MM.1S (cell line): ENCODE measurements at regions not wholly inside any gene's neighbourhood (a gene's known extent, or its start where the extent isn't known, plus 50 kb on each side); places are given as distances from the start of the nearest gene placed in this dataset.

ENCODE experiments used
- DNase-seq: peaks from one replicate; pipeline ENCODE4 v3.0.0-alpha.2; 2015
- H2AFZ ChIP-seq: fragments of 300-600 bp; sonication (generic); 2 replicates; pipeline ENCODE4 v1.6.0; 2016; ENCODE audit warnings: antibody characterized with exemption, low read length
- H3F3A ChIP-seq: fragments of 300-600 bp; sonication (generic); 2 replicates; pipeline ENCODE4 v1.6.1; 2016; ENCODE audit warnings: mild to moderate bottlenecking, antibody characterized with exemption, low read length, moderate library complexity, mixed read lengths; ENCODE audit not compliant: insufficient read depth
- H3K27ac ChIP-seq: fragments of 300-600 bp; sonication (generic); 2 replicates; pipeline ENCODE4 v1.5.1; 2016; ENCODE audit warnings: mild to moderate bottlenecking, low read length
- H3K27me3 ChIP-seq: fragments of 300-600 bp; sonication (generic); replicated peaks from 2 replicates; pipeline ENCODE4 v1.6.0; 2016; ENCODE audit warnings: low read length; ENCODE audit not compliant: insufficient read depth
- H3K36me3 ChIP-seq: fragments of 300-600 bp; sonication (generic); replicated peaks from 2 replicates; pipeline ENCODE4 v1.6.1; 2016; ENCODE audit warnings: mild to moderate bottlenecking, low read length, mixed read lengths; ENCODE audit not compliant: insufficient read depth
- H3K4me1 ChIP-seq: fragments of 300-600 bp; sonication (generic); 2 replicates; pipeline ENCODE4 v1.6.1; 2016; ENCODE audit warnings: low read length, mixed read lengths
- H3K4me2 ChIP-seq: fragments of 300-600 bp; sonication (generic); 2 replicates; pipeline ENCODE4 v1.6.0; 2016; ENCODE audit warnings: low read depth, low read length
- H3K4me3 ChIP-seq: fragments of 300-600 bp; sonication (generic); 2 replicates; pipeline ENCODE4 v1.5.1; 2016; ENCODE audit warnings: low read length, mixed read lengths
- H3K79me2 ChIP-seq: fragments of 300-600 bp; sonication (generic); 2 replicates; pipeline ENCODE4 v1.6.1; 2016; ENCODE audit warnings: mixed run types, low read length, mixed read lengths
- H3K9ac ChIP-seq: fragments of 300-600 bp; sonication (generic); 2 replicates; pipeline ENCODE4 v1.6.1; 2016; ENCODE audit warnings: low read length, mixed read lengths
- H3K9me2 ChIP-seq: fragments of 300-600 bp; sonication (generic); replicated peaks from 2 replicates; pipeline ENCODE4 v1.6.1; 2016; ENCODE audit warnings: mild to moderate bottlenecking, low read length, mixed read lengths; ENCODE audit not compliant: insufficient read depth
- H3K9me3 ChIP-seq: fragments of 300-600 bp; sonication (generic); replicated peaks from 2 replicates; pipeline ENCODE4 v1.6.1; 2016; ENCODE audit warnings: mild to moderate bottlenecking, low read length, mixed read lengths; ENCODE audit not compliant: insufficient read depth
- H4K20me1 ChIP-seq: fragments of 300-600 bp; sonication (generic); 2 replicates; pipeline ENCODE4 v1.6.1; 2016; ENCODE audit warnings: mild to moderate bottlenecking, low read length, moderate library complexity, mixed read lengths; ENCODE audit not compliant: insufficient read depth
- EZH2 ChIP-seq: fragments of 300-600 bp; sonication (generic); optimal IDR thresholded peaks from 2 replicates; pipeline ENCODE3; 2017; ENCODE audit warnings: low read depth, mild to moderate bottlenecking, antibody characterized with exemption, low read length, mixed read lengths
- EZH2phosphoT487 ChIP-seq: fragments of 300-600 bp; sonication (generic); IDR thresholded peaks from 2 replicates; pipeline ENCODE4 v1.6.1; 2018; ENCODE audit warnings: antibody characterized with exemption, low read length
- TF ChIP-seq, protein P1 (sequence below): fragments of 300-600 bp; sonication (generic); IDR thresholded peaks from 2 replicates; pipeline ENCODE4 v1.5.1; 2016; ENCODE audit warnings: antibody characterized with exemption, low read length, mixed read lengths

- Histone ChIP-seq H4K20me1 (no peaks in the 10 kb centered on the region), H3K9me3 (no peaks in the 10 kb centered on the region), H3K79me2 (no peaks in the 10 kb centered on the region), H3K4me2 (no peak overlapping the region), H3K27me3 (no peaks in the 10 kb centered on the region), H3K4me1 (no peaks in the 10 kb centered on the region), H3K9me2 (no peaks in the 10 kb centered on the region), H3K4me3 (no peak overlapping the region), H3K27ac (no peak overlapping the region), H3F3A (no peaks in the 10 kb centered on the region), H2AFZ (no peak overlapping the region), H3K36me3 (no peaks in the 10 kb centered on the region), H3K9ac (no peak overlapping the region)
- no peak for DNase-seq
- no peak for TF ChIP-seq EZH2phosphoT487
- TF ChIP-seq EZH2: no peak
- TF ChIP-seq, protein P1, sequence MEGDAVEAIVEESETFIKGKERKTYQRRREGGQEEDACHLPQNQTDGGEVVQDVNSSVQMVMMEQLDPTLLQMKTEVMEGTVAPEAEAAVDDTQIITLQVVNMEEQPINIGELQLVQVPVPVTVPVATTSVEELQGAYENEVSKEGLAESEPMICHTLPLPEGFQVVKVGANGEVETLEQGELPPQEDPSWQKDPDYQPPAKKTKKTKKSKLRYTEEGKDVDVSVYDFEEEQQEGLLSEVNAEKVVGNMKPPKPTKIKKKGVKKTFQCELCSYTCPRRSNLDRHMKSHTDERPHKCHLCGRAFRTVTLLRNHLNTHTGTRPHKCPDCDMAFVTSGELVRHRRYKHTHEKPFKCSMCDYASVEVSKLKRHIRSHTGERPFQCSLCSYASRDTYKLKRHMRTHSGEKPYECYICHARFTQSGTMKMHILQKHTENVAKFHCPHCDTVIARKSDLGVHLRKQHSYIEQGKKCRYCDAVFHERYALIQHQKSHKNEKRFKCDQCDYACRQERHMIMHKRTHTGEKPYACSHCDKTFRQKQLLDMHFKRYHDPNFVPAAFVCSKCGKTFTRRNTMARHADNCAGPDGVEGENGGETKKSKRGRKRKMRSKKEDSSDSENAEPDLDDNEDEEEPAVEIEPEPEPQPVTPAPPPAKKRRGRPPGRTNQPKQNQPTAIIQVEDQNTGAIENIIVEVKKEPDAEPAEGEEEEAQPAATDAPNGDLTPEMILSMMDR: no peak
These were observed 196.7 kb downstream of the TTC6 start for GRCh38 chr14:37792124-37792523.

DNA sequence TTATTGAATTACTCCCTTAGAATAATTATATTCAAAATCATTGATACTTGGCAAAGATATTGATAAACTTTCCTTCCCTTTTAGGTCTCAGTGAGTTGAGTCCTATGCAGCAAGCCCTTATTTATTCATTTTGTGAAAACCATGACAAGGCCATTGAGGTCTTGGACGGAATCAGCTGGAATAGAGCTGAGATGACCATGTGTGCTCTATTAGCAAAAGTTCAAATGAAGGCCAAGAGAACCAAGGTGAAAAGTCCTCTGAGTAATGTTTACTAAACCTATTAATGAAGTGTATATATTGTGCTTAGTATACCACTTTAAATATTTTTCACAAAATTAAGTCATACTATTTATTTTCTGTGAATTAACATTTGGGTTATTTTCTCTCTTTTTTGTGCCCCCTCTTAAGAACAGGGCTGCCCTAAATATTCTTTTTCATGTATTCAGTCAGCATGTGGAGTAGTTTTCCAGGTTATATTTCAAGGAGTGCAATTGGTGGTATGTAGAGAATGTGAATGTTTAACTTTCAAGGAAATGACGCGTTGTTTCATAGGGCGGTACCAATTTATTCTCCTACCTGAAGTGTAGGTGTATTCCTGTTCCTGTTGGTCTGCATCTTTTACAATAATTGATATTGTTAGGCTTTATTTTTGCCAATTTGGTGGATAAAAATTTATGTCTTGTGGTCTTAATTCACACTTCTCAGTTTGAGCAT is 201.4 kb downstream of the TTC6 start:
- no peak for DNase-seq
- Histone ChIP-seq H3K4me2 (no peak overlapping the region), H4K20me1 (no peaks in the 10 kb centered on the region), H3K9ac (no peak overlapping the region), H3K36me3 (no peaks in the 10 kb centered on the region), H3K9me2 (no peaks in the 10 kb centered on the region), H3K27ac (no peak overlapping the region), H2AFZ (no peak overlapping the region), H3K79me2 (no peaks in the 10 kb centered on the region), H3F3A (no peaks in the 10 kb centered on the region), H3K4me3 (no peak overlapping the region), H3K4me1 (no peaks in the 10 kb centered on the region), H3K27me3 (no peaks in the 10 kb centered on the region), H3K9me3 (no peaks in the 10 kb centered on the region)
- TF ChIP-seq EZH2: no peak
- TF ChIP-seq, protein P1: no peak
- TF ChIP-seq EZH2phosphoT487: no peak

DNA sequence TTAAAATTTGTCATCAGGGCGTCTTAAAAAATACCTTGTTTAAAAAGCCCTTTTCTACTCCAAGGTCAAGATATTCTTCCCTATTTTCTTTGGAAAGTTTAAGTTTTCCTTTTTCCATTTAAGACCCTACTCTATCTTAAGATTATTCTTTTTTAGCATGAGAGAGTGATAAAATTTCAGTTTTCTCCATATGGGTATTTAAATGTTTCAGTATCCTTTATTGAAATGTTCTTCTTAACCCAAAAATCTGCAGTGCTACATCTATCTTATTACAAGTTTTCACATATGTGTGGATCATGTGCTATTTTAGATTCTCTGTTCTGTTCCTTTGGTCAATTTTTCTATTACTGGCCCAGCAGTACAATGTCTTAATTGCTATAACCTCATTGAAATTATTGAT is 202.2 kb downstream of the TTC6 start:
- TF ChIP-seq EZH2phosphoT487: no peak
- no peak for TF ChIP-seq EZH2
- TF ChIP-seq, protein P1: no peak
- no peak overlapping the region for H3K27ac ChIP-seq

More for the DNA sequence above, 202.2 kb downstream of the TTC6 start:
- H3K79me2 ChIP-seq: no peaks in the 10 kb centered on the region
- no peaks in the 10 kb centered on the region for H3K4me1 ChIP-seq
- no peaks in the 10 kb centered on the region for H3K27me3 ChIP-seq
- no peaks in the 10 kb centered on the region for H3K9me2 ChIP-seq
- no peaks in the 10 kb centered on the region for H3K36me3 ChIP-seq
- H3K4me3 ChIP-seq: no peak overlapping the region
- no peaks in the 10 kb centered on the region for H4K20me1 ChIP-seq
- DNase-seq: no peak
- no peaks in the 10 kb centered on the region for H3F3A ChIP-seq
- H3K9ac ChIP-seq: no peak overlapping the region
- no peak overlapping the region for H2AFZ ChIP-seq
- no peaks in the 10 kb centered on the region for H3K9me3 ChIP-seq
- no peak overlapping the region for H3K4me2 ChIP-seq
